Stimulated activated CD8-positive, alpha-beta memory T cell treated with anti-CD3 and anti-CD28 coated beads, Interleukin-15, amount 100 ng/mL, for 4 hours (primary cell): ENCODE measurements at regions not wholly inside any gene's neighbourhood (a gene's known extent, or its start where the extent isn't known, plus 50 kb on each side); places are given as distances from the start of the nearest gene placed in this dataset.
"Not testable (repeated sequence)": the region's sequence is repeated elsewhere in the genome, so short reads cannot be mapped to it uniquely, and the experiment has no call there.

ENCODE experiments used
- DNase-seq, 2 donors: peaks; one replicate each; pipeline ENCODE4 v3.0.0-alpha.2; 2020; ENCODE audit warnings: low read depth in 2 of 2

GRCh38 chr1:219560856-219561255 is 52.0 kb downstream of the ZC3H11B start:
- DNase-seq: no peak

GRCh38 chr1:219559899-219560298 is 53.0 kb downstream of the ZC3H11B start:
- no peak for DNase-seq

- no peak for DNase-seq
These were observed 57.1 kb downstream of the ZC3H11B start for GRCh38 chr1:219555806-219556205.

- DNase-seq: no peak
These were observed 57.7 kb downstream of the ZC3H11B start for GRCh38 chr1:219555031-219555692.

GRCh38 chr1:219553934-219554502 is 58.9 kb downstream of the ZC3H11B start:
- DNase-seq: no peak

GRCh38 chr1:219550201-219550600 is 62.7 kb downstream of the ZC3H11B start:
- no peak for DNase-seq

GRCh38 chr1:219549215-219549614 is 63.7 kb downstream of the ZC3H11B start:
- no peak for DNase-seq

GRCh38 chr1:219548386-219548785 is 64.5 kb downstream of the ZC3H11B start:
- no peak for DNase-seq

GRCh38 chr1:219545756-219546155 is 67.1 kb downstream of the ZC3H11B start:
- DNase-seq: not testable (repeated sequence)

- no peak for DNase-seq
These were observed 68.6 kb downstream of the ZC3H11B start for GRCh38 chr1:219544163-219544846.

GRCh38 chr1:219542828-219543518 is 69.9 kb downstream of the ZC3H11B start:
- no peak for DNase-seq

GRCh38 chr1:219541946-219542345 is 71.0 kb downstream of the ZC3H11B start:
- DNase-seq: no peak

- DNase-seq: no peak
These were observed 73.2 kb downstream of the ZC3H11B start for GRCh38 chr1:219539645-219540254.

- DNase-seq: no peak
These were observed 74.0 kb downstream of the ZC3H11B start for GRCh38 chr1:219538886-219539285.

GRCh38 chr1:219537223-219537631 is 75.7 kb downstream of the ZC3H11B start:
- DNase-seq: no peak

- no peak for DNase-seq
These were observed 76.9 kb downstream of the ZC3H11B start for GRCh38 chr1:219536038-219536437.

GRCh38 chr1:219534991-219535390 is 77.9 kb downstream of the ZC3H11B start:
- no peak for DNase-seq

GRCh38 chr1:219533280-219533679 is 79.6 kb downstream of the ZC3H11B start:
- no peak for DNase-seq

GRCh38 chr1:219529116-219529515 is 83.8 kb downstream of the ZC3H11B start:
- DNase-seq: no peak

- DNase-seq: no peak
These were observed 84.3 kb downstream of the ZC3H11B start for GRCh38 chr1:219528633-219529032.

GRCh38 chr1:219527994-219528393 is 84.9 kb downstream of the ZC3H11B start:
- DNase-seq: no peak

GRCh38 chr1:219526074-219526473 is 86.8 kb downstream of the ZC3H11B start:
- DNase-seq: no peak
